ENCODE measurements at regions not wholly inside any gene's neighbourhood (a gene's known extent, or its start where the extent isn't known, plus 50 kb on each side); places are given as distances from the start of the nearest gene placed in this dataset.
"Not testable (repeated sequence)": the region's sequence is repeated elsewhere in the genome, so short reads cannot be mapped to it uniquely, and the experiment has no call there.

GRCh38 chr2:193836424-193837006 lies 1641.8 kb upstream of the TMEFF2 start:
- not testable (repeated sequence) for TF ChIP-seq CTCF, POLR2AphosphoS5, POLR2A, EP300 (IDR thresholded peaks at IDR 0.05)

Data from stomach (tissue), 4 donors.